ENCODE measurements at regions not wholly inside any gene's neighbourhood (a gene's known extent, or its start where the extent isn't known, plus 50 kb on each side); places are given as distances from the start of the nearest gene placed in this dataset.
"Not testable (repeated sequence)": the region's sequence is repeated elsewhere in the genome, so short reads cannot be mapped to it uniquely, and the experiment has no call there.

- no peak for DNase-seq
These were observed 176.1 kb upstream of the THBS1 start for GRCh38 chr15:39404767-39405181.

- no peak for DNase-seq
These were observed 174.4 kb upstream of the THBS1 start for GRCh38 chr15:39406485-39406884.

GRCh38 chr15:39407116-39407515 is 173.8 kb upstream of the THBS1 start:
- no peak for DNase-seq

- no peak for DNase-seq
These were observed 170.9 kb upstream of the THBS1 start for GRCh38 chr15:39409876-39410530.

- no peak for DNase-seq
These were observed 169.5 kb upstream of the THBS1 start for GRCh38 chr15:39411102-39411989.

DNA sequence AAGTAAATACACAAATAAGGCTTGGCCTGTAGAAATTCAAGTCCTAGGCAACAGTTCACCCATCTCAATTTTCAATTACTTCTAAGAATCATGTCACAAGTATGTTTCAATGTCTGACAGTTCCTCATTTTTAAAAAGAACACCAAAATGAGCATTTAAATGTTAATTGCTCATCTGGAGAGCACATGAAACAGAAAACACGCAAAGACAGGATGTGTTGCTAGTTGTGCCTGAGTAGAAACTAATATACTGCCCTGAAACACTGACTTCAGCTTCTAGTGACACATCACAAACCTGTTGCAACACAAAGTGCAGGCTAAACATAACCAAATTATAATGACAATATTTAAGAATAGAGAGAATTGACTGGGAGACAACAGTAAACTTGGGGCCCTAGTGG is 167.3 kb upstream of the THBS1 start:
- DNase-seq: no peak

DNA sequence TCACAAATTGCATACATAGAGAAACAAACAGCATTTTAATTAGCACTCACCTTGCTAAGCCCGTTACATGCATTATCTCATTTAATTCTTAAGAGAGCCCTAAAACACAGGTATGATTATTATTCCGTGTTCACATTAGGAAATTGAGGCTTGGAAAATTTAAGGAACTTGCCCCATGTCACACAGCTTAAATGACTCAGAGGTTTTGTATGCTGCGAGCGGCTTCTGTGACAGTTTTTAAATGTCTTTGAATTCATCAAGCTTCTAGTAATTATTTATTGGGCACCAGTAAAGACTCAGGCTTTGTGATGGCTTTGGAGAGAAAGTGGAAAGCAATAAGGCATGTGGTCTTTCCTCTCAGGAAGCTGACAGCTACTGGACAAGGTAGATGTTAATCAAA is 166.7 kb upstream of the THBS1 start:
- DNase-seq: no peak

GRCh38 chr15:39415634-39416033 is 165.2 kb upstream of the THBS1 start:
- no peak for DNase-seq

DNA sequence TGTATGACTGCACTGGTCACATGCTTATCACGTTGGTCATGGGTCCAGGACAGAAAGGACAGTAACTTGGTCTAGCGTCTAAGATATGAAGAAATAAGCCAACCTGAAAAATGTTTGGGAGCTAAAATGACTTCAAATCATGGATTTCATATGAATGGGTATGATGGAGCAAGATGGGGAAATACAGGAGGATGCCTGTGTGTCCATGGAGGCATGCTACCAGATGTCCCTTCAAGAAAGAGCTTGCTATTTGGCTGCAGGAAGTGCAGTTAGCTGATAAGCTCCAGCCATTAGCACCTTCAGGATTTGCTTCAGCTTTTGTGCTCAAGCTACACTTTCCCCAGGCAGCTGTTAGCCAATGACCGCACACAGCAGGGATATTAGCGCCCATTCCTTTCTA is 164.6 kb upstream of the THBS1 start:
- DNase-seq: no peak

GRCh38 chr15:39417366-39418134 is 163.3 kb upstream of the THBS1 start:
- DNase-seq: no peak

GRCh38 chr15:39419651-39420050 is 161.2 kb upstream of the THBS1 start:
- no peak for DNase-seq

DNA sequence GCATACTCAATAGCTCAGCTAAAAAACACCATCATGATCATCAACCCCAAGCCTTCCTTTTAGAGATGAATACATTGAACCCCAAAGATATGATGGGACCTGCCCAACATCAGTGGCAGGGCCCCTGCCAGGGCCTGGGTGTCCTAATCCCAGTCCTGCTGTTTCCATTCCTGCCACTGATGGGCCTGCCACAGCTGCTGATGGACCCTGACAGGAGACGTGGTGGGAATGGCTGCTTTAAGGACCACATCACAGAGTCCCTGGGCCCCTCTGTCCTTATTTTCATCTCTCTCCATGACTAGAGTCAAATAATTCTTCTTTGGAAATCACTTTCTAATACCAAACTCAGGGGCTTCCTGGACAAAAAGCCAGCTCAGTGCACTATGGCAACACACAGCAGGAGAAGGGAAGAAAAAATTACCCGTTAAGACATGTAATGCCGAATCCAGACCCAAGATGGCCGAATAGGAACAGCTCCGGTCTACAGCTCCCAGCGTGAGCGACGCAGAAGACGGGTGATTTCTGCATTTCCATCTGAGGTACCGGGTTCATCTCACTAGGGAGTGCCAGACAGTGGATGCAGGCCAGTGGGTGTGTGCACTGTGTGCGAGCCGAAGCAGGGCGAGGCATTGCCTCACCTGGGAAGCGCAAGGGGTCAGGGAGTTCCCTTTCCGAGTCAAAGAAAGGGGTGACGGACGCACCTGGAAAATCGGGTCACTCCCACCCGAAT is 160.6 kb upstream of the THBS1 start:
- DNase-seq: not testable (repeated sequence)

- DNase-seq: not testable (repeated sequence)
These were observed 160.1 kb upstream of the THBS1 start for GRCh38 chr15:39420853-39421192.

GRCh38 chr15:39426552-39427532 is 154.0 kb upstream of the THBS1 start:
- DNase-seq: peak in 13 of 56 donors; percentile 1 to 47 (median 8)

- no peak for DNase-seq
These were observed 153.2 kb upstream of the THBS1 start for GRCh38 chr15:39427705-39428104.

DNA sequence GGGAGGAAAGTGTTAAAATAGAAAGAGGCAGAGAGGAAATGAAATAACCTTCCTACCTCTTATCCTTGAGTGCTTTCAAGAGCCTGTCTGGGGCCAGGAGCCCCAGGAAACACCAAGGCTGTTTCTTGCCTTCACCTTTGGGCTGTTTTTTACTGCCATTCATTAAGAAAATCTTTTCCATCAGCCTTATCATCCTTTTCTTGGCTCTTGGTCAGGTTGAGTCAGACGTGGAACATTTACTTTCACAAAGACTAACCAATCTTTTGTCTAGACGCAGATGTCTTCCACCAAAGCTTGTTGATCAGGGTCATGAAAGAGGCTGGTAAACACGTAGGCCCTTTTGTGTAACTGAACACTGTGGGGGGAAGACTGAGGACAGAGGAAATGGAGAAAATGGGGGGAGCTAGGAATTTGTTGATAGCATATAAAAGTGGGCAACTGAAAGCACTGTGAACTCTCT is 151.0 kb upstream of the THBS1 start:
- no peak for DNase-seq

DNA sequence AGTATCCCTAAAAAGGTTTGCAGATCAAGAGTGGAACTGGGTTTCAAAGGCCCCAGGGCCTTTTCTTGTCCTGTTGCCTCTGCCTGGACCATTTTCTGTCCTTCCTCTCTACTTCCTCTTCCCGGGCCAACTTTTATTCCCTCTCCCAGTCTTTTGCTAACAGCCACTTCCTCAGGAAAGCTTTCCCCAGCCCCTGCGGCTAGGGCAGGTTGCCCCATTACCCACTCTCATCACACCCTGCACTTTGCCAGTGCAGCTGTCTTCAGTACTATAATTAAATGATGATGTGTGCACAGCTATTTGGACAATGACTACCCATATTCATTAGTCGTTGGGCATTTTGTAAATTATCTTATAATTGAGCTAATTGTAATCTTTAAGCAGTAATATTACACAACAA is 150.5 kb upstream of the THBS1 start:
- no peak for DNase-seq

DNA sequence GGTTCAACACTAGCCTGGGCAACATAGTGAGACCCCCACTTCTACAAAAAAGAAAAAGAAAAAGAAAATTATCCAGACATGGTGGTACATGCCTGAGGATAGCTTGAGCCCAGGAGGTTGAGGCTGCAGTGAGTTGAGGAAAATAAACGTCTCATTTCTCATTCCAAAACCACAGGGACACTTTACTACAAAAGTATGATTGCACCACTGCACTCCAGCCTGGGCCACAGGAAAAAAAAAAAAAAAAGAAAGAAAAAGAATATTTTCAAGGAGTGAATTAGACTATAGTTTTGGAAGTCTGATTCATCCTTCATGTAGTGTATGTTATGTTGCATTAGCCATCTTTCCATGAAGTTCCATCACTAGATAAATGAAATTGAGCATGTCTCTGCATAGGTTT is 149.5 kb upstream of the THBS1 start:
- no peak for DNase-seq

GRCh38 chr15:39432026-39432425 is 148.9 kb upstream of the THBS1 start:
- DNase-seq: no peak

GRCh38 chr15:39432912-39433348 is 147.9 kb upstream of the THBS1 start:
- DNase-seq: no peak

All from amygdala (tissue), 56 donors.